Endodermal cell (in vitro differentiated cells): ENCODE measurements at regions not wholly inside any gene's neighbourhood (a gene's known extent, or its start where the extent isn't known, plus 50 kb on each side); places are given as distances from the start of the nearest gene placed in this dataset.

Experiments
- DNase-seq: peaks from one replicate; pipeline ENCODE4 v3.0.0-alpha.2; 2017
- H3K27ac ChIP-seq: 2 replicates; pipeline ENCODE4 v1.5.1; 2013; ENCODE audit warnings: mild to moderate bottlenecking, low read depth, low read length, moderate library complexity
- H3K27me3 ChIP-seq: 2 replicates; pipeline ENCODE4 v1.6.1; 2013; ENCODE audit warnings: mild to moderate bottlenecking, low read length, moderate library complexity; ENCODE audit not compliant: insufficient read depth, control insufficient read depth, poor library complexity, severe bottlenecking
- H3K36me3 ChIP-seq: 2 replicates; pipeline ENCODE4 v1.7.0; 2013; ENCODE audit warnings: mild to moderate bottlenecking, low read length, moderate library complexity; ENCODE audit not compliant: control insufficient read depth, insufficient read depth
- H3K4me1 ChIP-seq: one replicate; pipeline ENCODE4 v1.7.0; 2013; ENCODE audit warnings: low read length; ENCODE audit not compliant: control insufficient read depth, insufficient read depth
- H3K4me3 ChIP-seq: 2 replicates; pipeline ENCODE4 v1.5.1; 2013; ENCODE audit warnings: mild to moderate bottlenecking, low read length, moderate library complexity
- H3K9ac ChIP-seq: 2 replicates; pipeline ENCODE4 v1.6.1; 2013; ENCODE audit warnings: mild to moderate bottlenecking, low read length, moderate library complexity; ENCODE audit not compliant: poor library complexity, severe bottlenecking; ENCODE audit errors: extremely low read depth
- H3K9me3 ChIP-seq: 2 replicates; pipeline ENCODE4 v1.6.1; 2013; ENCODE audit warnings: mild to moderate bottlenecking, low read length, moderate library complexity; ENCODE audit not compliant: control insufficient read depth
- H3K27ac Mint-ChIP-seq: 2 replicates; pipeline ENCODE4 v1.8.0; 2020; ENCODE audit warnings: mixed read lengths
- H3K27me3 Mint-ChIP-seq: 2 replicates; pipeline ENCODE4 v1.8.0; 2021; ENCODE audit warnings: mild to moderate bottlenecking, mixed read lengths; ENCODE audit not compliant: insufficient read depth
- H3K36me3 Mint-ChIP-seq: 2 replicates; pipeline ENCODE4 v1.8.0; 2020; ENCODE audit warnings: low read depth, mixed read lengths
- H3K4me1 Mint-ChIP-seq: 2 replicates; pipeline ENCODE4 v1.8.0; 2020; ENCODE audit warnings: mixed read lengths
- H3K4me3 Mint-ChIP-seq: 2 replicates; pipeline ENCODE4 v1.8.0; 2020; ENCODE audit warnings: mild to moderate bottlenecking, moderate library complexity, mixed read lengths
- H3K9me3 Mint-ChIP-seq: 2 replicates; pipeline ENCODE4 v1.8.0; 2020; ENCODE audit warnings: mild to moderate bottlenecking, mixed read lengths
- WGBS, 2 experiments: methylation state at CpG; one replicate each; pipeline versions ENCODE4 v1.1.5 to v1.1.7; 2013; ENCODE audit warnings: missing lambda C conversion rate in 2 of 2, mixed read lengths in 1 of 2; ENCODE audit not compliant: insufficient coverage in 1 of 2, insufficient read length in 1 of 2; 5-methylcytosine and 5-hydroxymethylcytosine counted together
- TF ChIP-seq, protein P1 (sequence below): fragments of 200-600 bp; sonication (generic); conservative IDR thresholded peaks from 2 replicates; pipeline ENCODE4 v1.5.0; 2021; ENCODE audit warnings: antibody characterized with exemption, mild to moderate bottlenecking

DNA sequence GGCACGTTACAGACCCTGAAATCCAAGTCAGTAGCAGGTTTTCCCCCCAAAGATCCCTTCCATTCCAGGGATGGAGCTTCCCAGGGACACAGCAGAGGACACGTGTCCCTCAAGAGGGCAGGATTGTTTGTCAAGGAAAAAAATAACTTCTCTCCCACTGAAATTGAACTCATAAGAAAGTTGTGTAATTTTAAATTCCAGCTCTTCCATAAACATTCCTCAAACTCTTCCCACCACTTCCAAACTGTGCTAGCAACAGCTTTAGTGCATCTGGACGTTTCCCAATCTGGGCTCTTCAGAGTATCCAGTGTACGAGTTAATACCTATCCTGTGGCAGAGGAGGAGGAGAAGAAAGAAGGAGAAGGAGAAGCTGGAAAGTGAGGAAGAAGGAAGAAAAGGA, 79.6 kb downstream of the PSMG1 start:
- Histone ChIP-seq H3K4me1 (no peaks in the 10 kb centered on the region), H3K27me3 (no peaks in the 10 kb centered on the region), H3K27ac (no peak overlapping the region), H3K36me3 (no peaks in the 10 kb centered on the region), H3K9me3 (peaks cover 5% of the 10 kb centered on the region), H3K9ac (no peak overlapping the region), H3K4me3 (no peak overlapping the region)
- 88 to 92% methylated on average over 3 to 4 of the region's 4 CpGs for WGBS, 2 experiments
- Mint-ChIP-seq H3K27me3 (no peaks in the 10 kb centered on the region), H3K27ac (no peak overlapping the region), H3K4me1 (peaks cover 3% of the 10 kb centered on the region), H3K4me3 (no peak overlapping the region), H3K36me3 (no peaks in the 10 kb centered on the region), H3K9me3 (peaks cover 9% of the 10 kb centered on the region)
- peak; percentile 7 for DNase-seq
- TF ChIP-seq, protein P1, sequence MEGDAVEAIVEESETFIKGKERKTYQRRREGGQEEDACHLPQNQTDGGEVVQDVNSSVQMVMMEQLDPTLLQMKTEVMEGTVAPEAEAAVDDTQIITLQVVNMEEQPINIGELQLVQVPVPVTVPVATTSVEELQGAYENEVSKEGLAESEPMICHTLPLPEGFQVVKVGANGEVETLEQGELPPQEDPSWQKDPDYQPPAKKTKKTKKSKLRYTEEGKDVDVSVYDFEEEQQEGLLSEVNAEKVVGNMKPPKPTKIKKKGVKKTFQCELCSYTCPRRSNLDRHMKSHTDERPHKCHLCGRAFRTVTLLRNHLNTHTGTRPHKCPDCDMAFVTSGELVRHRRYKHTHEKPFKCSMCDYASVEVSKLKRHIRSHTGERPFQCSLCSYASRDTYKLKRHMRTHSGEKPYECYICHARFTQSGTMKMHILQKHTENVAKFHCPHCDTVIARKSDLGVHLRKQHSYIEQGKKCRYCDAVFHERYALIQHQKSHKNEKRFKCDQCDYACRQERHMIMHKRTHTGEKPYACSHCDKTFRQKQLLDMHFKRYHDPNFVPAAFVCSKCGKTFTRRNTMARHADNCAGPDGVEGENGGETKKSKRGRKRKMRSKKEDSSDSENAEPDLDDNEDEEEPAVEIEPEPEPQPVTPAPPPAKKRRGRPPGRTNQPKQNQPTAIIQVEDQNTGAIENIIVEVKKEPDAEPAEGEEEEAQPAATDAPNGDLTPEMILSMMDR: no peak

DNA sequence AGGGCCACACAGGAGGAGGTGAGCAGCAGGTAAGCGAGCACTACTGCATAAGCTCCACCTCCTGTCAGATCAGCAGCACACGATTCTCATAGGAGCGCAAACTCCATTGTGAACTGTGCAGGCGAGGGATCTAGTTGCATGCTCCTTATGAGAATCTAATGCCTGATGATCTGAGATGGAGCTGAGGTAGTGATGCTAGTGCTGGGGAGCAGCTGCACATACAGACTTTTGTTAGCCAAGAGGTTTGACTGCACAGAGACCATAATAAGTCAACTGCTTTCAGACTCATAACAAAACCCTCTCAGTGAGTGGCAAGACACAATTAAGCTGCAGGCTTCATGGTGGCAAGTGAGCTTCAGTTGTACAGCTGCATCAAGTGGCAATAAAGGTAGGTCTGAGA, 83.4 kb downstream of the PSMG1 start:
- TF ChIP-seq, protein P1: no peak
- peaks cover 3% of the 10 kb centered on the region for H3K9me3 ChIP-seq
- no peak overlapping the region for H3K27ac Mint-ChIP-seq
- no peak overlapping the region for H3K4me3 Mint-ChIP-seq
- H3K36me3 ChIP-seq: no peaks in the 10 kb centered on the region
- 94 to 96% methylated on average over 3 to 4 of the region's 4 CpGs for WGBS, 2 experiments
- no peak overlapping the region for H3K9ac ChIP-seq
- no peaks in the 10 kb centered on the region for H3K36me3 Mint-ChIP-seq
- H3K4me3 ChIP-seq: no peak overlapping the region
- H3K4me1 ChIP-seq: no peaks in the 10 kb centered on the region
- DNase-seq: no peak
- no peak overlapping the region for H3K27ac ChIP-seq
- no peaks in the 10 kb centered on the region for H3K27me3 Mint-ChIP-seq
- H3K4me1 Mint-ChIP-seq: peaks cover 9% of the 10 kb centered on the region
- no peaks in the 10 kb centered on the region for H3K27me3 ChIP-seq
- peaks cover 9% of the 10 kb centered on the region for H3K9me3 Mint-ChIP-seq

DNA sequence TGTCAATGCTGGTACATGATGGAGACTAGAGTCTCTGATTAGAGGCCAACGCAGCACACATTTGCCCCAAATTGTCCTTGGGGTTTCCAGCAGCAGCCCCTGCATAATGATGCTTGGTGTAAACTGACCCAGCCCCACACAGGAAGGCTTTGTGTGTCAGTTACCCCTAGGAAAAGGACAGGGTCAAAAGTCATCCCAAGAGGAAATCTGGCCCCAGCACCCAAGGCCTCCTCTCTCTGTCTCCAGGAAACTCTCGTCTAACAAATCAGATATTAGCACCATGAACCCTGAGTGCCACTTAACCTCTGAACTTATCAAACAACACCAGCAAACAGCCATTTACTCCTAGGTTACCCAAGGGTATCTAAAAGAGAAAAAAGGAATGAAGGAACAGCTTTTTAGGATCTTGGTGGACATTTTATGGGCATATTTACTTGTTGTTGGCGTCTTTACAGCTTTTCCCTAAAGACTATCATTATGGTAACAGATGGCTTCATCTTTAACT, 84.5 kb downstream of the PSMG1 start:
- Mint-ChIP-seq H3K27me3 (peaks cover under 1% of the 10 kb centered on the region), H3K36me3 (no peaks in the 10 kb centered on the region), H3K4me1 (peaks cover 9% of the 10 kb centered on the region), H3K9me3 (peaks cover 9% of the 10 kb centered on the region), H3K4me3 (no peak overlapping the region), H3K27ac (no peak overlapping the region)
- Histone ChIP-seq H3K4me1 (no peaks in the 10 kb centered on the region), H3K9me3 (no peaks in the 10 kb centered on the region), H3K27me3 (no peaks in the 10 kb centered on the region), H3K4me3 (no peak overlapping the region), H3K9ac (no peak overlapping the region), H3K27ac (no peak overlapping the region), H3K36me3 (no peaks in the 10 kb centered on the region)
- WGBS, 2 experiments: 91 to 100% methylated on average over 1 to 3 of the region's 3 CpGs
- DNase-seq: no peak
- TF ChIP-seq, protein P1: no peak
